ENCODE measurements at regions not wholly inside any gene's neighbourhood (a gene's known extent, or its start where the extent isn't known, plus 50 kb on each side); places are given as distances from the start of the nearest gene placed in this dataset.

GRCh38 chr7:9283246-9283645 lies 849.8 kb downstream of the NXPH1 start:
- Mint-ChIP-seq H3K9me3 (peaks cover 4% of the 10 kb centered on the region), H3K27me3 (ENCODE audit: low read depth) (no peaks in the 10 kb centered on the region), H3K36me3 (ENCODE audit: low read depth) (no peaks in the 10 kb centered on the region), H3K27ac (ENCODE audit: unreplicated experiment) (no peak overlapping the region), H3K4me3 (no peak overlapping the region), H3K4me1 (no peaks in the 10 kb centered on the region)
- DNase-seq (ENCODE audit: low read depth, low spot score) = no peak
- TF ChIP-seq, protein P1, sequence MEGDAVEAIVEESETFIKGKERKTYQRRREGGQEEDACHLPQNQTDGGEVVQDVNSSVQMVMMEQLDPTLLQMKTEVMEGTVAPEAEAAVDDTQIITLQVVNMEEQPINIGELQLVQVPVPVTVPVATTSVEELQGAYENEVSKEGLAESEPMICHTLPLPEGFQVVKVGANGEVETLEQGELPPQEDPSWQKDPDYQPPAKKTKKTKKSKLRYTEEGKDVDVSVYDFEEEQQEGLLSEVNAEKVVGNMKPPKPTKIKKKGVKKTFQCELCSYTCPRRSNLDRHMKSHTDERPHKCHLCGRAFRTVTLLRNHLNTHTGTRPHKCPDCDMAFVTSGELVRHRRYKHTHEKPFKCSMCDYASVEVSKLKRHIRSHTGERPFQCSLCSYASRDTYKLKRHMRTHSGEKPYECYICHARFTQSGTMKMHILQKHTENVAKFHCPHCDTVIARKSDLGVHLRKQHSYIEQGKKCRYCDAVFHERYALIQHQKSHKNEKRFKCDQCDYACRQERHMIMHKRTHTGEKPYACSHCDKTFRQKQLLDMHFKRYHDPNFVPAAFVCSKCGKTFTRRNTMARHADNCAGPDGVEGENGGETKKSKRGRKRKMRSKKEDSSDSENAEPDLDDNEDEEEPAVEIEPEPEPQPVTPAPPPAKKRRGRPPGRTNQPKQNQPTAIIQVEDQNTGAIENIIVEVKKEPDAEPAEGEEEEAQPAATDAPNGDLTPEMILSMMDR (conservative IDR thresholded peaks at IDR 0.05) = no peak

DNA sequence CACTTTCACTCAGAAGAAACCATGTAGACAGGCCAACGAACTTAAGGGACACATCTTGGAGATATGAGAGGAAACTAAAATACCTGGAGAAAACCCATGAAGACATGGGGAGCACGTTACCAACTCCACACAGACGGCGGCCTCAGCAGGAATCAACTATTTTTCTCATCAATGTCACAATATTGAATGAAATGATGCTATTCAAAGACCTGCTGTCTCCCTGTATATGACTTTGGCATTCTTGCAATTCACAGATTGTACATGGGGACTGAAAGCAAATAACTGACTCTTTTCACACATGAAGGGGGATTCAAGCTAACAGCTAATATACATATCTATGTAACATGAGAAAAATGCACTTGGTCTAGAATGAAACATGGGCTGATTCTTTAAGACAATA lies 869.0 kb downstream of the NXPH1 start:
- H3K4me3 Mint-ChIP-seq = no peak overlapping the region
- DNase-seq (ENCODE audit: low read depth, low spot score) = no peak
- H3K36me3 Mint-ChIP-seq (ENCODE audit: low read depth) = no peaks in the 10 kb centered on the region
- H3K27me3 Mint-ChIP-seq (ENCODE audit: low read depth) = no peaks in the 10 kb centered on the region
- no peak overlapping the region for H3K27ac Mint-ChIP-seq (ENCODE audit: unreplicated experiment)
- no peaks in the 10 kb centered on the region for H3K4me1 Mint-ChIP-seq
- H3K9me3 Mint-ChIP-seq = no peaks in the 10 kb centered on the region
- TF ChIP-seq, protein P1 (conservative IDR thresholded peaks at IDR 0.05) = no peak

DNA sequence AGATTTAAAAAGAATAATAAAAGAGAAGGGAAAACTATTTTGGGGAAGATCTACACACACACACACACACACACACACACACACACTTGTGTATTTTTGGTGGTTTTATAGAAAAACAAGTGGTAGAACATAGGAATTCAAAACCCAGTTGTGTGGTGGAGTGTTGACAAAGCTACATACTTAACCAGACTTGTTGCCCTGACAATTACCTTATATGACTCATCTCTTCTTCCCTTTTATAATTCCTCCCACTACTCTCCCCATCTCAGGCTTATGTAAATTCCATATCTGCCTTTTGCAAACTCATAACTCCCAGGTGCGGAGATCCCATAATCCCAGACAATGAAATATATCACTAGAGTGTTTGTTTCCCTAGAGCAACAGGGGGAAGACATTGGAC lies 873.7 kb downstream of the NXPH1 start:
- Mint-ChIP-seq H3K4me1 (no peaks in the 10 kb centered on the region), H3K27me3 (ENCODE audit: low read depth) (no peaks in the 10 kb centered on the region), H3K36me3 (ENCODE audit: low read depth) (no peaks in the 10 kb centered on the region), H3K9me3 (no peaks in the 10 kb centered on the region), H3K4me3 (no peak overlapping the region), H3K27ac (ENCODE audit: unreplicated experiment) (no peak overlapping the region)
- no peak for DNase-seq (ENCODE audit: low read depth, low spot score)
- TF ChIP-seq, protein P1 (conservative IDR thresholded peaks at IDR 0.05) = no peak

- H3K27me3 Mint-ChIP-seq (ENCODE audit: low read depth) = no peaks in the 10 kb centered on the region
- no peaks in the 10 kb centered on the region for H3K36me3 Mint-ChIP-seq (ENCODE audit: low read depth)
- DNase-seq (ENCODE audit: low read depth, low spot score) = no peak
- no peaks in the 10 kb centered on the region for H3K4me1 Mint-ChIP-seq
- no peaks in the 10 kb centered on the region for H3K9me3 Mint-ChIP-seq
- no peak overlapping the region for H3K27ac Mint-ChIP-seq (ENCODE audit: unreplicated experiment)
- H3K4me3 Mint-ChIP-seq = no peak overlapping the region
- TF ChIP-seq, protein P1 (conservative IDR thresholded peaks at IDR 0.05) = no peak
Observed at GRCh38 chr7:9324513-9324912, 891.1 kb downstream of the NXPH1 start.

GRCh38 chr7:9328296-9328695 lies 894.9 kb downstream of the NXPH1 start:
- Mint-ChIP-seq H3K27ac (ENCODE audit: unreplicated experiment) (no peak overlapping the region), H3K4me3 (no peak overlapping the region), H3K27me3 (ENCODE audit: low read depth) (no peaks in the 10 kb centered on the region), H3K36me3 (ENCODE audit: low read depth) (no peaks in the 10 kb centered on the region), H3K4me1 (no peaks in the 10 kb centered on the region), H3K9me3 (no peaks in the 10 kb centered on the region)
- DNase-seq (ENCODE audit: low read depth, low spot score) = no peak
- TF ChIP-seq, protein P1 (conservative IDR thresholded peaks at IDR 0.05) = no peak

DNA sequence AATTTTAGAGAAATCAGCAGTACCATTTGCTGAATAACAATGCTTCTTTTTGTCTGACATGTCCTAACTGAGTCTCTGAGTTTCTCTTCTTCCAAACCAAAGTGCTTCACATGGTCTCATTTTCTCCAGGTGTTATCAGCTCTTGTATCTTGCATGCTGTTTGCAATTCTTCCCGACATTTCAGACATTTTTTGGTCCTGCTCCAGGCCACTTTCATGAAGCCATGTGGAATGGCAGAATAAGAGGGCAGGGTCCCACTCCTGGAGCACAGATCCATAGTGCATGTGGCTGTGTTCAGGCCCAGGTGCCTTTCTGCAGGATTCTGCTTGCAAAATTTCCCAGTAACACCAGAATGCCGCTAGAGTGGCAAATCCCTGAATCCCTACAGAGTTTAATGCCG lies 916.2 kb downstream of the NXPH1 start:
- Mint-ChIP-seq H3K27me3 (ENCODE audit: low read depth) (no peaks in the 10 kb centered on the region), H3K36me3 (ENCODE audit: low read depth) (no peaks in the 10 kb centered on the region), H3K4me1 (no peaks in the 10 kb centered on the region), H3K9me3 (no peaks in the 10 kb centered on the region), H3K27ac (ENCODE audit: unreplicated experiment) (no peak overlapping the region), H3K4me3 (no peak overlapping the region)
- TF ChIP-seq, protein P1 (conservative IDR thresholded peaks at IDR 0.05) = no peak
- no peak for DNase-seq (ENCODE audit: low read depth, low spot score)

All from neural crest cell (in vitro differentiated cells).